HUES6 (cell line): ENCODE measurements at regions not wholly inside any gene's neighbourhood (a gene's known extent, or its start where the extent isn't known, plus 50 kb on each side); places are given as distances from the start of the nearest gene placed in this dataset.

ENCODE experiments used
- H3K27ac ChIP-seq: 2 replicates; pipeline ENCODE4 v1.7.0; 2013; ENCODE audit warnings: low read depth, mild to moderate bottlenecking, low read length, inconsistent platforms
- H3K27me3 ChIP-seq: 2 replicates; pipeline ENCODE4 v1.6.1; 2013; ENCODE audit warnings: low read length; ENCODE audit not compliant: control insufficient read depth, insufficient read depth
- H3K36me3 ChIP-seq: 2 replicates; pipeline ENCODE4 v1.6.1; 2013; ENCODE audit warnings: low read length; ENCODE audit not compliant: control insufficient read depth, insufficient read depth
- H3K4me1 ChIP-seq: 2 replicates; pipeline ENCODE4 v1.6.1; 2013; ENCODE audit warnings: low read length; ENCODE audit not compliant: control insufficient read depth, insufficient read depth
- H3K4me3 ChIP-seq: 2 replicates; pipeline ENCODE4 v1.5.1; 2013; ENCODE audit warnings: low read depth, low read length
- H3K9ac ChIP-seq: one replicate; pipeline ENCODE4 v1.6.1; 2013; ENCODE audit warnings: mild to moderate bottlenecking, low read length
- H3K9me3 ChIP-seq: 2 replicates; pipeline ENCODE4 v1.6.1; 2013; ENCODE audit warnings: low read depth, low read length; ENCODE audit not compliant: control insufficient read depth, insufficient read depth

DNA sequence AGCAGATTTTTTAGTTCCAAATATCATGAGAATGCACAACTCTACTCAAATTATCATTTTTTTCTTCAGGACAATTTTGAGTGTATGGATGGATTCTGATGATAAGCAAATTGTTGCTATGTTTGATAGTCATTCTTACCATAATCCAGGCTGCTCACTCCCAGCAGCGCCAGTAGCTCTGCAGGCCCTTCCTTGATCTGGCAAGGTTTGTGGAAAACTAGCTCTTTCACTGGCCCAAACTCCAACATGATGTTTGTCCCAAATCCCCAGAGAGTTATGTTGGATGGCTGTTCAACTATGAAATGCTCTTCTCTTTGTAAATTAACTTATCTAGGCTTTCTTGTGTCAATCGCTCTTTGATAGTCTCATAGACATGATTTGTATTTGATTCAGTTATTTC lies 933.7 kb downstream of the DNAJB9 start:
- no peaks in the 10 kb centered on the region for H3K36me3 ChIP-seq
- H3K4me3 ChIP-seq, result no peak overlapping the region
- no peaks in the 10 kb centered on the region for H3K4me1 ChIP-seq
- no peaks in the 10 kb centered on the region for H3K27me3 ChIP-seq
- no peaks in the 10 kb centered on the region for H3K9me3 ChIP-seq
- H3K9ac ChIP-seq, result no peak overlapping the region
- H3K27ac ChIP-seq, result no peak overlapping the region

DNA sequence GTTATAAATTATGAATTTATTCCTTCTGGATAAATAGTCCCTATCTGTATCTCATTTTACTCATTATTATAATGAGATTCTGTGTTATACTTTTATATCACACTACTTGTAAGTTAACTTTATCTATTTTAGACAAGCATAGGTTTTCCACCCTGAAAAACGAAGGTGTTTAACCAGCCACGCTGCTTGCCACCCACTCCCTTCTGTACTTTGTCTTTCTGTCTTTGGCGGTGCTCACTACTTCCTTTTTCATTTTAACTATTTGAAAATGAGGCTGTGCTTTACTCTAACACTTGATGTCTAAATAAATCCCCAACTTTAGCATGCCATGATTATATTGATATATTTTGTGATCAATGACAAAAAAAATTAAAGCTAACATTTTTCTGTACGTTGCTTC lies 952.9 kb downstream of the DNAJB9 start:
- H3K4me3 ChIP-seq, result no peak overlapping the region
- H3K27me3 ChIP-seq, result no peaks in the 10 kb centered on the region
- no peak overlapping the region for H3K27ac ChIP-seq
- no peaks in the 10 kb centered on the region for H3K36me3 ChIP-seq
- H3K4me1 ChIP-seq, result no peaks in the 10 kb centered on the region
- no peak overlapping the region for H3K9ac ChIP-seq
- no peaks in the 10 kb centered on the region for H3K9me3 ChIP-seq

DNA sequence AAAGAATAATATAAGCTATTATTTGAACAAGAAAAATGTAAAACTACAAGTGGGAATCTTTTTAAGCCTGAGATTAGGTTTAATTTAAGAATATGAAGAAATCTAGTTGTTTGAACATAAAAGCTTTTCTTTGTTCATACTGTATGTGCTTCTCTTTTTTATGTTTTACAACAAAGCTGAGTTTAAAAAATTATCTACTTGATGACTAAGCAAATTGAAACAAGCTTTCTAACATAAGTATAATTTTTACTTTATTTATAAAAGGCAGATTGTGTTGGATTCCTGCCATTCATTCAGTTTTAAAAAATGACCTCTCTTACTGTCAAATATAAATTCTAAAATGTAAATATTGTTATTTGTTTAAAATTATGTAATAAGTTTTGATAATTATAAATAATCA lies 958.2 kb downstream of the DNAJB9 start:
- H3K9ac ChIP-seq, result no peak overlapping the region
- H3K4me1 ChIP-seq, result no peaks in the 10 kb centered on the region
- H3K27ac ChIP-seq, result no peak overlapping the region
- no peaks in the 10 kb centered on the region for H3K36me3 ChIP-seq
- no peaks in the 10 kb centered on the region for H3K9me3 ChIP-seq
- no peak overlapping the region for H3K4me3 ChIP-seq
- H3K27me3 ChIP-seq, result no peaks in the 10 kb centered on the region

DNA sequence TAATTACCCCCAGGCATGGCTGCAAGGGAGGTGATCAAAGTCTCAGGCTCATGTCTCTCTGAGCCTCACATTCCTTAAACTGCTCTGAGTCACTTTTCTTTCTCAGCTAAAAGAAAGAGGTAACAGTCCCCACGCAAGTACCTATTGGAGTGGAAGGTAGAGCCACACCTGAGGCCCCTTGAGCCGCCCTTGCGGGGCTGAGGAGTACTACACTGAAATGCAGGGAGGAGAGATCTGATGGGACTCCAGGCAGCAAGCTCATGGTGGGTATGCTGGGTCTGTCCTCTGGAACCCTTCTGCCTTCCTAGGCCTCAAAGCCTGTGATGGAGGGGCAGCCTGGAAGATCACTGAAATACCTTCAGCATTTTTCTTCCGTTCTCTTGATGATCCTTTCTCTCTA lies 960.0 kb downstream of the DNAJB9 start:
- Histone ChIP-seq H3K9me3 (no peaks in the 10 kb centered on the region), H3K4me1 (no peaks in the 10 kb centered on the region), H3K9ac (no peak overlapping the region), H3K36me3 (no peaks in the 10 kb centered on the region), H3K27ac (no peak overlapping the region), H3K27me3 (no peaks in the 10 kb centered on the region), H3K4me3 (no peak overlapping the region)

DNA sequence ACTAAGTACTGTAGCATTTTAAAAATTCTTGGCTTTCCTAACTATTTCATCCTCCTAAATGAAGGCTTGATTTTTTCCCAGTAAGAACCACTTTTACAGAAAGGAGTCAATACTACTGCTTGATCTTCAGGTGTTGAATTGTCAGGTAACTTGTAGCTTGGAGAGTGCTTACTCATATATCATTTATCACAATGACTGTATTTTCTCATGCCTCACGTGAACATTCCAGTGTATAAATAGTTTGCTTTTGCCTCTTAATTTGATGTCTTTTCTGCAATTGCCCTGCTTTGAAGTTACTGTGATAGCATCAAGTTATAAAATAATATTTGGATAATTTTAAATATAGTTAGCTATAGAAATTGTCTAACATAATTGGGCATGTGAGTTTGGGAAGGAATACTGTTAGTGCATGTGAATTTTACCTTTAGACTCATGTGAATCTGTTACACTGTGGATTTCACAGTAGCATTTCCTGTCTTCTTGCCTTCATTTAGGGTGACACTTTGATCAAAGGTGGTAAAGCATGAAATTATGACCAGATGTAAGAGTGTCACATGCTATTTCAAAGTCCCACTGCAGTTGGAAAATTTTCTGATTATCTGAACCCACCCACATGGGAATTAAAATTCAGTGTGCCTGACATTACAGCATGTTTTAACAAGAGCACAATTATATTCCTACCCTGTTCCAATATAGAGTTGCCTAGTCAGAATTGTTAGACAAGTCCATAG lies 962.8 kb downstream of the DNAJB9 start:
- H3K9ac ChIP-seq, result no peak overlapping the region
- no peaks in the 10 kb centered on the region for H3K9me3 ChIP-seq
- H3K4me3 ChIP-seq, result no peak overlapping the region
- H3K4me1 ChIP-seq, result no peaks in the 10 kb centered on the region
- H3K27me3 ChIP-seq, result no peaks in the 10 kb centered on the region
- H3K27ac ChIP-seq, result no peak overlapping the region
- H3K36me3 ChIP-seq, result no peaks in the 10 kb centered on the region

DNA sequence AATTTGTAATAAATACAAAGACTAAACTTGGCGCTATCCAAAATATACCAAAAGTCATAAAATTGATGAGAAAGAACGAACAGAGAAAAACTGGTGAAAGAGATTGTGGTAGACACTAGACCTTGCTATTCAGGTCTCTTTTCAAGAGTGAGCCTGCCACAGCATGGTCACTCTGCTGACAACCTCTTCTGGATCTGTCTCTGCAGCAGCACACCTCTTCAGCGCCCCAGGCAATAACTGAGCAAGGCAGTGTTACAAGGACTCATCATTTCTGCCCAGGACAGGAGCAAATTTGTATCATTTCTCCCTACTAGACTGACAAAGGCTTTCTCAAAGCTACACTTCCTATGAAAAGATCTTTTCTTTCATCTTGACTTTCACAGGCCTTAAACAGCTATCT lies 976.0 kb downstream of the DNAJB9 start:
- H3K36me3 ChIP-seq, result no peaks in the 10 kb centered on the region

DNA sequence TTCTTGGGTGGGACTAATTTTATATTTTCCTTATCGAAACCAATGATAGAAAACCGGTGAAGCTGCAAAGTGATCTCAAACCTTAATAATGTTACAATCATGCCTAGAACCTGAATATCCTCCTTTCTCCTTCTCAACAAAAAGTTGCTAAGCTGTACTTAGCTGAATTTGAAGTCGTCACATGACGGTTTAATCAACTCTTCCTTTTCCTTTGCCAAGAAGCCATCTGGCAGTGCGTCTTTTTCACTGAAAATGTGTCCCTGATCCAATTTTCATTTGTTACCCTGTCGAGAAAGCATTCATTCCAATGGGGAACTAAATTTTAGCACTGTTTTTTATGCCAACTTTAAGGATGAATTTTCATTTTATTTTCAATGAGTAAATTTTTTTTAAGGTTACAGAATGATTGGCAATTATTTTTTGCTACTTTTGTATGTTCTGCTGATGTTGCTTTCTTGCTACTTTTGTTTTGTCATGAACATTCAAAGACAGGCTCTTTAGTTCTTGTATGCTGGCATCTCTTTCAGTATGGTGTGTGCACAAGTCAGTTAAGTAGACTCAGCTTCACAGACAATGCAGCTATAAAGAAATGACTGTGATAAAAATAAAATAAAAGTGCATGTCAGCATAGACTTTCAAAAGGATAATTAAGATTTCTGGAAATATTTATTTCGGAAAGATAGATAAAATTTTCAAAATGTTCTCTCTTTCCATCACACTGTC lies 980.0 kb downstream of the DNAJB9 start:
- H3K9ac ChIP-seq, result no peak overlapping the region
- H3K4me3 ChIP-seq, result no peak overlapping the region
- no peaks in the 10 kb centered on the region for H3K36me3 ChIP-seq
- H3K4me1 ChIP-seq, result peaks cover 9% of the 10 kb centered on the region
- H3K27ac ChIP-seq, result no peak overlapping the region
- H3K9me3 ChIP-seq, result peaks cover 5% of the 10 kb centered on the region; the same call in 1 of the 2 replicates
- H3K27me3 ChIP-seq, result no peaks in the 10 kb centered on the region

More for the DNA sequence above, 976.0 kb downstream of the DNAJB9 start:
- H3K27me3 ChIP-seq, result no peaks in the 10 kb centered on the region
- no peak overlapping the region for H3K4me3 ChIP-seq
- peaks cover 4% of the 10 kb centered on the region; the same call in 1 of the 2 replicates for H3K4me1 ChIP-seq
- no peaks in the 10 kb centered on the region for H3K9me3 ChIP-seq
- no peak overlapping the region for H3K9ac ChIP-seq
- no peak overlapping the region for H3K27ac ChIP-seq

DNA sequence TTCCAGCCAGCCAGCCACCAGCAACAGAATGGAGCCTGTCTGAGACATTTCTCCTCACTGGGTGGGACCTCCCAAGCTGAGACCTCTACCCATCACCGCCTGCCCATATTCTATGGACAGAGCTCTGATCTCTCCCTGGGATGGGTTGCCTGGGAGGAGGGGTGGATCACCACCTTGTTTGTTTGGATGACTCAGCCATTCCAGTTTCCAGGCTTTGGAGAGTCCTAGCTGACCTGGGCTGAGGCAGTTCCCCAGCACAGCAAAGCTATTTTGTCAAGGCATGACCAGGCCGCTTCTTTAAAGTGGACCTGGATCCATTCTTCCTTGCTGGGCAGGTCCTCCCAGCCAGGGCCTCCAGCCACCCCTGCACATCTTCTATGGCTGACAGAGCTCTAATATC lies 982.3 kb downstream of the DNAJB9 start:
- Histone ChIP-seq H3K9me3 (peaks cover 5% of the 10 kb centered on the region; the same call in 1 of the 2 replicates), H3K4me3 (no peak overlapping the region)

DNA sequence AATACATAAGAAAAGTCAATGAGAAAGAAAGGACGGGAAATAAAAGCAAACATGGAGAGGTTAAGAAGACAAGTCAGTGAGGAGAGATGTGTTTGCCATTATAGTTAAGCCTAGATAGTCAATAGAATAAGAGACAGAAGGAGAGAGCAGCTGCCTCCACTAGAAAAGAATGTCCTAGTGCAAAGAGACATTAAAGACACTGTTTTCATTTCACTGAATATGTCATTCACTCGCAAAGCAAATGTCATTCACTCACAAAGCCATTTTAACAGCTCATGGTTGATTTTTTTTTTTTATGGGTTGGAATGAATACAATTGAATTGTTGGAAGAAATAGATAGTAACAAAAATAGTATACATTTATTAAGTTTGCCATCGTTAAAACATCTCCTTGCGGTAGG lies 1007.6 kb downstream of the DNAJB9 start:
- Histone ChIP-seq H3K36me3 (peaks cover 5% of the 10 kb centered on the region; the same call in 1 of the 2 replicates), H3K27ac (no peak overlapping the region), H3K9ac (no peak overlapping the region), H3K9me3 (no peaks in the 10 kb centered on the region), H3K4me1 (peaks cover 12% of the 10 kb centered on the region), H3K4me3 (no peak overlapping the region), H3K27me3 (no peaks in the 10 kb centered on the region)

More for the DNA sequence above, 982.3 kb downstream of the DNAJB9 start:
- H3K36me3 ChIP-seq, result no peaks in the 10 kb centered on the region
- H3K9ac ChIP-seq, result no peak overlapping the region
- H3K27me3 ChIP-seq, result no peaks in the 10 kb centered on the region
- H3K4me1 ChIP-seq, result peaks cover 9% of the 10 kb centered on the region
- H3K27ac ChIP-seq, result no peak overlapping the region

DNA sequence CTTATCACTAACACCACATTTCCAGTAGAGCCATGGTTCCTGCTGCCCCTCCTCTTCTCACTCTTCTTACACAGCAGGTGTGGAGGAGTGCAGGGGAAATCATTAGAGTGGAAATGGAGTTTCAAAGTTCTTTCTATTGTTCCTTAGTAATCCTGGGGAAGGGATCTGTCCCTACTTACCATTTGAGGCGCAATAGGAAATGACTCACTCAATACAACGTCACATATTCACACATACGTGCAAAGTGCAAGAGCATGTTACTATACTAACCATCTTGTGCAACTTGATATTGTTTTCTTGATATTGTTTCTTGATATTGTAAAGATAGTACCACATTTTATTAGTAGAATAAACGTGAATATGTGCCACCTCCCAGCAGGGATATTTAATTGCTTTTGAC lies 1010.2 kb downstream of the DNAJB9 start:
- peaks cover 7% of the 10 kb centered on the region; the same call in 1 of the 2 replicates for H3K36me3 ChIP-seq
- no peak overlapping the region for H3K9ac ChIP-seq
- H3K4me1 ChIP-seq, result peaks cover 12% of the 10 kb centered on the region
- no peaks in the 10 kb centered on the region; the same call in 1 of the 2 replicates for H3K9me3 ChIP-seq
- H3K4me3 ChIP-seq, result no peak overlapping the region
- H3K27me3 ChIP-seq, result no peaks in the 10 kb centered on the region
- H3K27ac ChIP-seq, result no peak overlapping the region

DNA sequence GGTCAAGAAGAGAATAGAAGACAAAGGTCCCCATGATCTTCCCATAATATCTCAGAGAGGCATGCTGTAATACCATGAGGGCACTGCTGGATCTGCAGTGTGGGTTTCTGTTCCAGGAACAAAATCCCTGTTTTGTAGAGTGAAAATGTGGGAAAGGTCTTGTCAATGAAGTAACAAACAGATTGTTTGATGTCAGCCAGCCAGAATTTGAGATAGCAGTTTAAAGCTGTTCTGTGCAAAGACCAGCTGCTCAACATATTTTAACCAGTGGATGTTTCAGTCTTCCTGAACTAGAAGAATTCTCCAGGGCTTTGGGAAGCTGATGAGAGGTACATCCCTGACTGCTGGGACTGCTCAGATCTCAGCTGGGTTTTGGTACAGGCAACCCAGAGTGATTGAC lies 1012.5 kb downstream of the DNAJB9 start:
- Histone ChIP-seq H3K4me3 (no peak overlapping the region), H3K27me3 (no peaks in the 10 kb centered on the region), H3K27ac (no peak overlapping the region), H3K9ac (no peak overlapping the region), H3K4me1 (peaks cover 12% of the 10 kb centered on the region), H3K9me3 (peaks cover 10% of the 10 kb centered on the region; the same call in 1 of the 2 replicates), H3K36me3 (peaks cover 7% of the 10 kb centered on the region; the same call in 1 of the 2 replicates)
